Muscle layer of duodenum (tissue), 2 donors: ENCODE measurements at regions not wholly inside any gene's neighbourhood (a gene's known extent, or its start where the extent isn't known, plus 50 kb on each side); places are given as distances from the start of the nearest gene placed in this dataset.

Source experiments
- H3K27ac ChIP-seq: one replicate; pipeline ENCODE4 v1.7.0; 2013; ENCODE audit warnings: mild to moderate bottlenecking, low read length
- H3K27me3 ChIP-seq: one replicate; pipeline ENCODE4 v1.7.0; 2013; ENCODE audit warnings: low read depth, mild to moderate bottlenecking, control low read depth, low read length
- H3K36me3 ChIP-seq, 2 donors: one replicate each; pipeline ENCODE4 v1.7.0; 2013; ENCODE audit warnings: low read length in 2 of 2, control low read depth in 1 of 2, mild to moderate bottlenecking in 1 of 2; ENCODE audit not compliant: insufficient read depth in 2 of 2, control insufficient read depth in 1 of 2
- H3K4me1 ChIP-seq, 2 donors: one replicate each; pipeline ENCODE4 v1.7.0; 2013; ENCODE audit warnings: low read length in 2 of 2, mild to moderate bottlenecking in 2 of 2, control low read depth in 1 of 2, moderate library complexity in 1 of 2; ENCODE audit not compliant: insufficient read depth in 2 of 2, control insufficient read depth in 1 of 2
- H3K4me3 ChIP-seq, 2 donors: one replicate each; pipeline ENCODE4 v1.7.0; 2013; ENCODE audit warnings: low read length in 2 of 2, low read depth in 1 of 2, mild to moderate bottlenecking in 1 of 2
- H3K9me3 ChIP-seq, 2 donors: one replicate each; pipeline ENCODE4 v1.7.0; 2013; ENCODE audit warnings: low read length in 2 of 2, control low read depth in 1 of 2, mild to moderate bottlenecking in 1 of 2; ENCODE audit not compliant: control insufficient read depth in 1 of 2
- donor health status: healthy.

DNA sequence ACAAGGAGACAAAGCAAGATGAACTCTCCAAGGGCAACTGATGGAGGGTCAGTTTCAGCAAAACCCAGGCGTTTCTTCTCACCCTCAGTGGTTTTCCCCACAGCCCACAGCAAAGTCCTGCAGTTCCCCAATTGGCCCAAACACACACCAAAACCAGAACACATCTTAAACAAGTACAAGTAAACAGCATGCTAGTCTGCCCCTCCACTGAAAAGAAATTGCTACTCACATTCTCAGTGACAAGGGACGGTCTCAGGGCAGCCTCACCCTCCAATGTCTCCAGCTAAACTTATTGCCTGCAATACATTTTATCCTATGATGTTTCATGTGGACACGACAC lies 300.6 kb upstream of the IRX3 start:
- H3K36me3 ChIP-seq = no peaks in the 10 kb centered on the region
- no peak overlapping the region for H3K4me3 ChIP-seq

DNA sequence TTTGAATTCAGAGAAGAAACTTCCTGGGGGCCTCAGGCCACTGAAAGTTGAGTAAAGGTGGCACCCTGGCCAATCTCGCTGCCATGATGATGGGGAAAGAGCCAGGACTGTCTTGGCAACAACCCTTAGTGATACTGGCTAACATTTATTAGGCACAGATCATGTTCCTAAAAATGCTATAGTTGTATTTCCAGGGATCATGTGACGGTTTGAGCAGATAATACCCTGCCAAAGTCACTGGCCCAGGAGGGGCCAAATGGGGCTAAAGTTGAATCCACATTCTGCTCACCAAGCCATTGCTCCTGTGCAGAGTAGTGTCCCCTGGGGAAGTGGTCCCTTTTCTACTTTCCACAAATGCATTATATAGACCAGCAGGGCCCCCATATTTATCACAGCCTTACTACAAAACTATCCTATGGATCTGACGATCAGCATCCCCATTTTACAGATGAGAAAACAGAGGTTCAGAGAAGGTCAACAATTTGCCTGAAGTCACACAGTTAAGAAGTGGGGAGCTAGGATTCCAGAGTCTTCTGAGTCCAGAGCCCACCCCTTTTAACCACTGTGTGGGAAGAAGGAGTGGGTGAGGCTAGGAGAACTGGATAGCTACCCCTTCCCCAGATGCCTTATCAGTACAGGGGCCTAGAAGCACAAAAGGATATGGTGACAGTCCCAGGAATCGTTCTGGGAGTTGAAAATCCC lies 300.0 kb upstream of the IRX3 start:
- Histone ChIP-seq H3K4me1 (no peaks in the 10 kb centered on the region), H3K36me3 (no peaks in the 10 kb centered on the region), H3K27ac (no peak overlapping the region), H3K4me3 (no peak overlapping the region), H3K9me3 (no peaks in the 10 kb centered on the region), H3K27me3 (no peaks in the 10 kb centered on the region)

More for the DNA sequence above, 300.6 kb upstream of the IRX3 start:
- Histone ChIP-seq H3K4me1 (no peaks in the 10 kb centered on the region), H3K27me3 (no peaks in the 10 kb centered on the region), H3K9me3 (no peaks in the 10 kb centered on the region), H3K27ac (no peak overlapping the region)

DNA sequence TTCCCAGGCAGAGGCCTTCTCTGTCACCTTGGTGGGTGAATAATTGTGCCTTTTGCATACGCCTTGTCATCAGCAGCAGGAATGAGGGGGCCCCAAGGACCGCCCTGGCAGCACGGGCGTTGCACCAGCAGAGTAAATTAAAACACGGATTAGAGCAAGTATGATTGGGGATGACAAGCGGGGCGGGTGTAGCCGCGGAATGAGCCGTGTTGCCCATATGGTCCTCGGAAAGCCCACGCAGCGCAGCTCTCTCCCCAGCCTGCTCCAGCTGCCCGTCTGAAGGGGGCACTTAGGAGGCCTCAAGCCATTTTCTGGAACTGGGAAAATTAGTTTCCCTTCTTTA lies 299.4 kb upstream of the IRX3 start:
- Histone ChIP-seq H3K4me3 (no peak overlapping the region), H3K27ac (no peak overlapping the region), H3K27me3 (no peaks in the 10 kb centered on the region), H3K36me3 (no peaks in the 10 kb centered on the region), H3K9me3 (no peaks in the 10 kb centered on the region), H3K4me1 (no peaks in the 10 kb centered on the region)

DNA sequence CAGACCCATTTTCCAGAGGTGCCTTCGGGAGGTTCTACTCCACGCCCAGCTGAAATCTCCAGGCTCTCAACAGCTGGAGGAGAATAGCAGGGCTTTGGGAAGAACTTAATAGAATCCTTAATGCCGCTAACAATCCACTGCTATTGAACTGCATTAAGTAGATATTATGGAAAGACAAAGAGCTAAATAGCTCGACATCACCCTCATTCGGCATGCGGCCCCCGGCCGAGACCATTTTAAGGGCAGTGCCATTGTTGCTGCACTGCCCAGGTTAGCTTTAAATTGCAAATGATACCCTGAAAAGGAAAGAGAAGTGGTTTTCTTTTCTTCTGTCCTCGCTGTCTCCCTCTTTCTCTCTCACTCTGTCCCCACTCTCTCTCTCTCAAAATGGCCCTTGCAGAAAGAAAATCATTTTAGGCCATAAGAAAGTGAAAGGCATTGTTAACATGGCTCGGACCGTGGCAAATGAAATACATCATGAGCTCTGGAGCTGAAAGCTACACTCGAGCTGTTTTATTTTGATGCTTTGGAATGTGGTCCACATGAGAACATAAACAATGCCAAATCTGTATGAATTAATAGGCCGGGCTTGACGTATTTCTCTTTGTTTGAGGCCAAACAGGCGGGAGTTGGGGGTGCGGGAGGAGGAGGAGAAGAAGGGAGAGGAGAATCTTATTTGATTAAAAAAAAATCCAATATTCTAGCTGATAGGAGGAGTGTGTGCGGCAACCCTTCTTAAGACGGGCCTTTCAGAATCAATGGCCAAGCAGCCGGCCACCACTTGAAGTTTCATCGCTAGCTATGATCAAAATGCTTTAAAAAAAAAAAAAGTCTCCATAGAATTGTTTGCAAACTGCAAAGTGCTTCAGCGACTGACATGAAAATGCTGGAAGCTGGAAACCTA lies 298.8 kb upstream of the IRX3 start:
- Histone ChIP-seq H3K4me3 (no peak overlapping the region), H3K27me3 (no peaks in the 10 kb centered on the region), H3K9me3 (no peaks in the 10 kb centered on the region), H3K27ac (no peak overlapping the region), H3K36me3 (no peaks in the 10 kb centered on the region), H3K4me1 (no peaks in the 10 kb centered on the region)

DNA sequence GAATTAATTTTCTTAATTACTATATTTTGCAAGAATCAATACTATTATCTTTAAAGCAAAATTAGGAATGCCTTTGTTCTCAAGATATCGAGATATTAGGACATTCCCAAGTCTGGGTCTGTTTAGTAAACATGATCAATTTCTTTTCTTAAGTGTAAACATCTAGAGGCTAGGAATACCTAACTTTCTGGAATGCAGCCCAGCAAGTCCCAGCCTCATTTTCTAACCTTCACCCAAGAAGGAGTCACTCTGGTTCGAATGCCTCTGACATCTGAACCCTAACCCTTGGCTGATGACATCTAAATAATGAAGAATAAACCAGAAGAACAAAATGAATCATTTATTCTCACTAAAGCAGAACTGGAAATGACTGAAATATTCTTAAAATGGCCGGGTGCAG lies 297.5 kb upstream of the IRX3 start:
- Histone ChIP-seq H3K4me3 (no peak overlapping the region), H3K9me3 (no peaks in the 10 kb centered on the region), H3K27me3 (no peaks in the 10 kb centered on the region), H3K27ac (no peak overlapping the region), H3K4me1 (no peaks in the 10 kb centered on the region), H3K36me3 (no peaks in the 10 kb centered on the region)

DNA sequence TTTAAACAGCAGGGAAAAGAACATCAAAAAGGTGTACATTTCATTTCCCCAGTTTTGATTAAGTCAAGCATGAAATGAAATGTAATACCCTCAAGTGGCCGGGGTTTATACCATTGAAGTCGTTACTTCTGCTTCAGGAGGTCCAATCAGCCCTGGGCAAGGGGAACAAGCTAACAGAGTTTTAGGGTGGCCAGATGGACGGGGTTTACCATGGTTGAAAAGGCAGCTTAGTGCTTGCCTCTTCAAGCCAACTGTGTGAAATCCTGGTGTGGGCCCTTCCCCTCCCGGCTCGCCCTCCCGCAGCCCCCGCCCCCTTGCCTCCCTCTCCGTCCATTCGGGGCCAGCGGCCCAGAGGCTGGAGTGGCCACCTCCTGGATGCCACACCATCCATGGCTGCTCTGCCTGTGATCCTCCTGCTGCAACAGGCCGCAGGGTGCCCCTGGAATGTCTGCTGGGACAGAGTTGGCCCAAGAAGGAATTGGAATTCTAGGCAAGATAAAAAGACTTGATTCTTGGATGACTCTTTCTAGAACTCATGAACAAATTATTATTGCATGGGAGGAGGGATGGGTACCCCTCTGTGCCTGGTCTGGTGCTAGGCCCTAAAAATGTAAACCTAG lies 296.2 kb upstream of the IRX3 start:
- H3K27me3 ChIP-seq = no peaks in the 10 kb centered on the region
- H3K4me1 ChIP-seq = no peaks in the 10 kb centered on the region
- no peaks in the 10 kb centered on the region for H3K36me3 ChIP-seq
- H3K4me3 ChIP-seq = no peak overlapping the region
- no peaks in the 10 kb centered on the region for H3K9me3 ChIP-seq
- no peak overlapping the region for H3K27ac ChIP-seq

DNA sequence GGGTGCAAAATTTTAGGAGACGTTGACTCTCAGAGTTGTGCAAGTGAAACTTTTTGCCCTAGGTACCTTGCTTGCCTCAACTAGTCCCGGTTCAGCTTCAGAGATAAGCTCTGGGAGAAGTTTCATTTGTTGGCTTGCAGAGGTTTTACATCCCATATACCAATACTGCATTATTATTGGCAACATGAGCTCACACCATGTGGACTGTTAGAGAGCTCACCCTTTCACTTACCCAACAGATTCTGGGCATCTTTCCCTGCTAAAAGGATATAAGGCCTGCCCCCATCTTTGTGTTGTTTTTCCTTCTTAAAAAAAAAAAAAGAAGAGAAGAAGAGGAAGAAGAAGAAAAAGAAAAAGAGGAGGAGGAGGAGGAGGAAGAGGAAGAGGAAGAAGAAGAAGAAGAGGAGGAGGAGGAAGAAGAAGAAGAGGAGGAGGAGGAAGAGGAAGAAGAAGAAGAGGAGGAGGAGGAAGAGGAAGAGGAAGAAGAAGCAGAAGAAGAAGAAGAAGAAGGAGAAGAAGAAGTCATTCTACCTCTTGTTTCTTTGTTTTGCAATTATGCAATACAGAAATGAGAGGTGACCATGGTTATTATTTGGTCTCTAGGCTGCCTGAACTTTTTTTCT lies 292.6 kb upstream of the IRX3 start:
- no peaks in the 10 kb centered on the region for H3K27me3 ChIP-seq
- H3K4me3 ChIP-seq = no peak overlapping the region
- H3K4me1 ChIP-seq = no peaks in the 10 kb centered on the region
- H3K9me3 ChIP-seq = no peaks in the 10 kb centered on the region
- H3K27ac ChIP-seq = no peak overlapping the region
- H3K36me3 ChIP-seq = no peaks in the 10 kb centered on the region

DNA sequence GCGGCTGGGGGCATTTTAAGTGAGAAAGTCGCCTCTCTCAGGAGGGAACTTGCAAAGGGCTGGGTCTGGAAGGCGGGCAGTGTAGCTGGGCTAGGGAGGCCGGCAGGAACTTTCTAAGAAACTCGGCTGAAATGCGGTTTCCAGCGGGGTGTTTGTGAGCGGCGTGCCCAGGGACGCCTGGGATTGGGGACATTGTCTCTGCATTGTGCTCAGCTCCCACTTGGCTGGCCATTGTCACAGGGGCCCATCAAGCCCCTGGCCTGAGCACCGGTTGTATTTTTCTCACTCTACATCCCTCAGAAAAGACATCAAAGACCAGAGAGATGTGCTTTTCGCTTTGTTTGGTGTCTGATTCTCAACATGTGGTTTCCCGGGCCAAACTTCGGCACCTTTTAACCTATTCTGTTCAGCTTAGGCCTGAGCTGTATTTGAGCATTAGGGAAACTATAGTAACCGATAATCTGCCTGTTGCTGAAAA lies 291.1 kb upstream of the IRX3 start:
- Histone ChIP-seq H3K27me3 (no peaks in the 10 kb centered on the region), H3K4me3 (no peak overlapping the region), H3K36me3 (no peaks in the 10 kb centered on the region), H3K9me3 (no peaks in the 10 kb centered on the region), H3K27ac (no peak overlapping the region), H3K4me1 (no peaks in the 10 kb centered on the region)

DNA sequence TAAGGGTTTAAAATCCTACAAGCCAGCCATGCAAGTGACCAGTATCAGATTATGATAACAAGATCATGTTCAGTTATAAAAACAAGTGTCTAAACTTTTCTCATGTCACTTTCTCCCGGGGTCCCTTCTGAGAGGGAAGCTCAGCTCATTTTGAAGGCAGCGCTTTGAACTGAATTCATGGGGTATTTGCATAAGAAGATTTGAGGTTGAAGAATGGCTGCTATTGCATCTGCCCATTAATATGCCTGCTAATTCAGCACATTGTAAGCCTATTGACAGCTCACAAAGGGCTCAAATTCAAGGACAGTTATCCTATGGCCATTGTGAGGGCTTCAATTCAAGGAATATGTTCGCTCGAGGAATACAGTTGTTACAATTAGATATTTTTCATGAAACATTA lies 290.2 kb upstream of the IRX3 start:
- H3K4me3 ChIP-seq = no peak overlapping the region
- no peaks in the 10 kb centered on the region for H3K27me3 ChIP-seq
- H3K9me3 ChIP-seq = no peaks in the 10 kb centered on the region
- no peaks in the 10 kb centered on the region for H3K36me3 ChIP-seq
- H3K27ac ChIP-seq = no peak overlapping the region
- no peaks in the 10 kb centered on the region for H3K4me1 ChIP-seq

DNA sequence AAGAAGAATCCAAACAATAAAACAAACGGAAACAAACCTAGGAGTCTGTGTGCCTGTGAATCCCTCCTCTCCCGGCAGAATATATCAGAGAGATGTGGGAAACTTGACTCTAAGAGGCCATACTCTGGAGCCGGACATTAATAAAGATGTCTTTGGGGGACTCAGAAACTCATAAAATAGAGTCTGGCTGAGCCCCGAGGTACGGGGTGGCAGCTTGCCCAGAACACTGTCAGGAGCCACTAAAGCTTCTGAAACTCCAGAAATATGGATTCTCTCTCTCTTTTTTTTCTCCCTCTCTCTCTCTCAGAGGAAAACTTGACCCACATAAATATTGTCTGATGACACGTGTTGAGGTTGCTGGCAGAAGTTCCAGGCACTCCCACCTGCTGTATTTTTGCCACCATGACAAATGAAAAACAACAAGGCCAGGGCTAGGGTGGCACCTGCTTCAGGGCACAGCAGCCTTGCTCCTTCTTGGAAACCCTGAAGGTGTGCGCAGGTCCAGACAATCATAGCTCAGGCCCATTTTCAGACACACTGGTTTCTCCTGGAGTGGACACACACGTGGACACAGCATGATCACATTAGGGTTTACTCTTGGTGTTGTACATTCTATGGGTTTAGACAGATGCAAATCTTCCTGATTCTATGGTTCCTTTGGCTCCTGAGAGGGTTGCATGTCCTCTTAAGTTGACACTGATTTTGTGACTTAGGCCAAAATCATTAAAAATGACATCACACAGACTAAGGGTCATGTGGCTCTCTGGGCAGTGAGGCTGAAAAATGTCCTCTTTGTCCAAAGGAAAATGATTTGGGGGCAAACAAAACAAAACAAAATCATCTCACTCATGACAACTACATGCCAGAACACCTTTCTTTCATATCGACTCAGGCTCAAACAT lies 282.6 kb upstream of the IRX3 start:
- no peak overlapping the region for H3K4me3 ChIP-seq
- no peaks in the 10 kb centered on the region for H3K27me3 ChIP-seq
- no peak overlapping the region for H3K27ac ChIP-seq
- no peaks in the 10 kb centered on the region for H3K4me1 ChIP-seq
- no peaks in the 10 kb centered on the region for H3K9me3 ChIP-seq
- H3K36me3 ChIP-seq = no peaks in the 10 kb centered on the region
